CD4-positive, alpha-beta T cell treated with Interleukin-12 subunit alpha and Interleukin-12 subunit beta, for 1 hour (primary cell): ENCODE measurements at regions not wholly inside any gene's neighbourhood (a gene's known extent, or its start where the extent isn't known, plus 50 kb on each side); places are given as distances from the start of the nearest gene placed in this dataset.
"Not testable (repeated sequence)": the region's sequence is repeated elsewhere in the genome, so short reads cannot be mapped to it uniquely, and the experiment has no call there.

Source experiments
- DNase-seq: peaks from one replicate; pipeline ENCODE4 v3.0.0-alpha.2; 2020

DNA sequence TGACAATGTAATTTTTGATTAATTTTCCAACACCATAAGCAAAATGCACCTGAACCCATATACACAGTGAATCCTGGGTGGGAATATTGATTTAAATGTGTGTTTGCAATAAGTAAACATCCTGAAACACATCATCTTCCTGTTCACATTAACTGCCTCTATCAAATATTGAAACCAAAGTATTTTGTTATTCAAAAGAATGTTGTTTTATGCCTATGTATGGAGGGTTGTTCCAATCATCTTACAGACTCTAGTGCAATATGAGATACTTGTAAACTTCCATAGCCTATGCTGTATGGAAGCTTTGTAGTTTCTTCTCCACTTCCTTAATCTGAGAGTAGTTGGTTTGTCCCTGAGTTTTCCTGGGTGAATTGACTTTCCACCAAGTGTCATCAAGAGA is 105.4 kb upstream of the SLC7A11 start:
- no peak for DNase-seq

- no peak for DNase-seq
Measured at GRCh38 chr4:138344851-138345250, 102.7 kb upstream of the SLC7A11 start.

DNA sequence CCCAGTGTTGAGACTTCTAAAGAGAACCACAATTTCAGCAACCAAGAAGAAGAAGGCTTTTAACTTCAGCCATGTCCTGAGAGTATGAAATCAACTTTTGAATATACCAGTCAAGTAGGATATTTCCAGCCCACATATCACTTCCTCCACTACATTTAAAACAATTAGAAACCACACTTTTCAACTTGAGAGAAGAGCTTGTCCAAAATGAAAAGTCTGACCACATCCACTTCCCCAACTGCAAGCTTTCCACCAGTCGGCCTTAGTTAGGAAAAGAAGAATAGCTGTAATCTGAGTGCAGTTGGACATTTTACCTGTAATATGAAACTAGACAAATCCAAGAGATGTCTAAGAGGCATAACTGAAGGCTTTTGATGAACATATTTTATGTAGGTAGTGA is 101.9 kb upstream of the SLC7A11 start:
- DNase-seq = no peak

DNA sequence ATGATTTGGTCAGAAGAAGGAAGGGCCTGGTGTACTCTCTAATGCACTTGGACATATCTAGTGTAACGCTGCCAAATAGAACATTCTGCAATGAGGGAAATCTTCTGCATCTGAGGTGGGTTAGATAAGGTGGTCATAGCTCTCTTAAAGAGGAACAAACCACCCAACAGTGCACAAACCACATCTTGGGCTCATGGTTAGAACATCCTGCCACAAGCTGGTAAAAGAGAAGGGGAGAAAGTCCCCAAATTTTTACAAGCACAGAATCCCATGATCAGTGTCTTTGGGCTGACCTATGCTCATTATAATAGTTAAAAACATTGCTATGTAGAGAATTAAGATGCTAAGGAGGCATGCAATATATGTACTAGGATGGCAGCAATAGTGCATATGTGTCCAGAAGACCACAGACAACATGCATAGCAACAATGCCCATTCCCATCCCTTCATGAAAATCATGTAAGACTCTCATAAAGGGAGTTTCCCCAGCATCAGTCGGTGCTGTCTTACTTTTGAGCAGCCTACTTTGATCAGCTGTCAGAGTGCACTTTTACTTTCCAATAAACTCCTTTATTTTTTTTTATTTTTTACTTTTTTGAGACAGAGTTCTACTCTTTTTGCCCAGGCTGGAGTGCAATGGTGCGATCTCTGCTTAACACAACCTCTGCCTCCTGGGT is 99.7 kb upstream of the SLC7A11 start:
- no peak for DNase-seq

DNA sequence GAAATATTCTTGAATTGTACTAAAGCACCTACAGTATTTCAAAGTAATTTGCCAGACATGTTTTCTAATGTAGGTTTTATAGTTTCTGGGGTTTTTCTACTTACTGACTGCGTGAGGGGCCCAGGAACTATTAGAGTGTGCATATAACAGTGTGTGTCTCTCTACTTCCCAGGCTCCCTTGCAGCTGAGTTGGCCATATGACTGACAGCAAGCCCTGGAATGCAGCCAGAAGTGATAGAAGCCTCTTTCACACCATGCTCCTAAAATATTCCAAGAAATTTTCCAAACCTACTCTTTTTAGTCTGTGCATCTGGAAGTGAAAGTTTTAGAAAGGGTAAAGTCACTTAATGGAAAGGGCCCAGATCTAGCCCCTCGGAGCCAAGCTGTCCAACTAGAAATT is 96.7 kb upstream of the SLC7A11 start:
- no peak for DNase-seq

GRCh38 chr4:138338222-138338621 is 96.1 kb upstream of the SLC7A11 start:
- not testable (repeated sequence) for DNase-seq

DNA sequence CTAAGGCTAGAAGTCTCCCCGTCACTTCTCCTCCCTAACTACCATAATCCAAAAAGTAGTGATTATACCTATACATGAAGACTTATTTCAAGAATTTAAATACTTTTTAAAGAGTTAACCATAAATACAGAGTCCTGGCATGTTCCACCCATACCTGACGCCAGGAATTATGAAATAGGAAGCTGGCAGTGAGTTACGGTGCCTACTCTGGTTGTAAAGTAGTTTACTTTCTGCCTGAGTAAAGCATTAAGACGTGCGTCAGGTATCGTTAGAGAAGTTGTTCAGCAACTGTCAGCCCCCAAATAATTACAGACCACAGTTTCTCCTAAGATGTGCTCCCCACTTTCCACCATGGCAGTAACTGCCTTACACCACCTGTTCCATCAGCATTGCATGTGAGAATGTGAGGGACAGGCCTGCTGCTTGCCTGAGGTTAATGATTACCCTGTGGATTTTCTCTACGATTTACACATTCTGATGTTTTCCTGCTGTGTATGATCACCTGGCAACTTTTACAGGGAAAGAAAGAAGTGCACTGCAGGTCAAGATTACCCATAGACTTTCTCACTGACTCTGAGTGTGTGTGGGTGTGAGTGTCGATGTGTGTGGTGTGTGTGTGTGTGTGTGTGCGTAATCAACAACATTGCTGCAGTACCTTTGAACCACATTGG is 92.3 kb upstream of the SLC7A11 start:
- DNase-seq = no peak

GRCh38 chr4:138332415-138332814 is 90.3 kb upstream of the SLC7A11 start:
- not testable (repeated sequence) for DNase-seq

- no peak for DNase-seq
Measured at GRCh38 chr4:138330531-138330930, 88.4 kb upstream of the SLC7A11 start.

DNA sequence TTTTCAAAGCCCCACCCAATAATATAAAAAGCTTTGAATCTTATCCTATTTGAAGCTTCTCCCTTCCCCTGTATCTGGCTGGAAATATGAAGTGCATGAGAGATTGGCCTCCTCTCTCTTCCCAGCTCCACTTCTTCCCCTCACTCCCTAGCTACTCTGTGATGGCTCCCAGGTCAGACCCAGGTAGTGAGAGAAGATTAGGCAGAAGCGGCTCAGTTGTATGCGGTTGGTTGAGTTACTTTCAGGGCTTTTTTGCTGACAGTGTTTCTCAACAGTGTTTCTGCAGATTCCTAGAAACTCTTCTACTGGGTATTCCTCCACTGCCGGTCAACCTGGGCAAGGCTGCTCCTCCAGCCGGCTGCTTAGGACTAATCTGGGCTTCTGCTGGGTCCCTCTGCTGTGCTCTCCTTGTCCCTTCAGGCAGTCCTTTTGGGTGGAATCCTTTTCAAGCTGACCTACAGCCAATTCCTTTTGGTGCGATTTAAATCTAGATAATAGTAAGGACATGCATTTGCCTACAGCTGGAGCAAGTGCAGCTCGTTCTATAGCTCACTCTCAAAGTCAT is 87.4 kb upstream of the SLC7A11 start:
- DNase-seq = no peak

DNA sequence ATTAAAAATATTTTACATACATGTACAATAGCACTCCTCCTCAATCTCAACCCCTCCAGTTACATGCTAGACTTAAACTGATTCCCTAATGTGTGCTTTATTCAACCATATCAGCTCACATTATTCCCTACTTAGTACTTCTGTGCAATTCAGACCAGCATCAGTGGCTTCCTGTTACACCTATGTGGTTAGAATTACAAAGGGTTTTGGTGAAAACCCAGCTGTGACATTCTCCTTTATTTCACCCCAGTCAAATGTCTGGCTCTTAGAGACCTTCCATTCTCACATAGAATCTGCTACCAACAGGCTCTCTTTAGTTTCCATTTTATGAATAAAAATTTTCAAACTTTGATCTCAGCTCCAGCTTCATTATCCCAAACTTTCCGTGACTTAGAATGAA is 85.2 kb upstream of the SLC7A11 start:
- DNase-seq = no peak

GRCh38 chr4:138320831-138321230 is 78.7 kb upstream of the SLC7A11 start:
- DNase-seq = no peak

DNA sequence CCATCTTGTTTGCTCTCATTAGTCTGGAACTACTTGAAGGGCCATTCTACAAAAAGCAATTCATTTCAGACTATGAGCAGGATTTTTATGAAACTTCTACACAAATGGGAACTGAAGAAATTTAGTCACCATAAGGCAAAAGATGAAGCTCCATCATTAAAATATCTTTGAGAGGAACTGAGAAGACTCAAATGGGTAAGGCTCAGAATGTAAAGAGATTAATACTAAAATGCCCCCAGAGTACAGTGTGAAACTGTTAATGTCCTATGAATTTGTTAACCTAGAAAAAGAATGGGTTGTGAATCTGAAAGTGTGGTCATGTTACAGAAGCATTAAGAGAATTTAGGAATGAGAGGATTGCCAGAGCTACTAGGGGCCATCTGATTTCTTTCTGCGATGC is 77.9 kb upstream of the SLC7A11 start:
- no peak for DNase-seq

GRCh38 chr4:138317175-138317748 is 75.1 kb upstream of the SLC7A11 start:
- DNase-seq = no peak

GRCh38 chr4:138312536-138312911 is 70.4 kb upstream of the SLC7A11 start:
- DNase-seq = no peak

DNA sequence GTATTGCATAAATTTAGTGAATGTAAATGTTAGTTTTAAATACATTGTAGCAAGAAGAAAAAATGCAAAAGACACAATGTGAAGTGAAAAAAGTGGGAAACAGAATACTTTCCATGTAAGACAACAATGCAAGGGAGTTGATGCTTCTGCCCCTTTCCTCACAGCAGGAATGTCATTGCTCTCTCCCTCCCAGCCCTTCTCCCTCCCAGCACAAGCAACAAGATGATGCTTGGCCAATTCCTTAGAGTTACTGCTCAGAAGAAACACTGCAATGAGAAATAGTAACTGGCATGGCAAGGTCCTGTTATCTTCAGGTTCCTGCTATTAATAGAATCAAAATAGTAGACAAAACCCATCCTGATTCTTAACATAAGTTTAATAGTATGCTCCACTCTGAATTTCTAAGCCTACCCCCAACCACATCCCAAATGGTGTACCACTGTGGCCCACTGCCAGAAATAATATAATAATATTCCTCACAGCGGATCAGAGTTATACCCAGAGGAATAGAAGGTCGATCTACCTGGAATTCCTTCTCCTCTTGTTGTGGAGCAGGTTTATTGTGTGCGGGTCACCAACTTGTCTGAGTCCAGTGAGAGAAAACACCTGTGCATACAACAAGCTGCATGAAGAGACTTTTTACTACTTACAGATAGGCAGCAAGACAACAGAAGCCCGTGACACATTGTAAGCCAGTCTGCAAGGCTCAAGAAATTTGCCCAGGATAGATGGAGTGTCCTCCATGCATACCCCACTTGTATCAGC is 69.8 kb upstream of the SLC7A11 start:
- no peak for DNase-seq

GRCh38 chr4:138310991-138311390 is 68.8 kb upstream of the SLC7A11 start:
- DNase-seq = no peak

DNA sequence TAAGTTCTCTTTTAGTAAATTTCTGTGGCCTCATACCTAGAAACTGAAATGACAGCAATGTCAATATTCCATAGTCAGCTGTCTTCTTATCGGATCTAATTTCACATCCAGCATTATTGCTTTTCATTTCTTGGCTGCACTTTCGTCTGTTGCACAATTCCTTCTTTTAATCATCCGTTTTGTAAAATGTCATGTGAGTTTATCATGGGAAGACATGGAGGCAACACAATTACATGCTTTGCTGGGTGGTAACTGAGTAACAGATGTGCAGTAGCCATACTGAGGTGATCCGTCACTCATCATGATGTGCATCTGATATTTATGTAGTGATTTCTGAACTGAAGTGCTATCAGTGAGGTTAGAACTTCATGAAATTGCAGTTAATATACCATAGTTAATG is 68.3 kb upstream of the SLC7A11 start:
- no peak for DNase-seq

DNA sequence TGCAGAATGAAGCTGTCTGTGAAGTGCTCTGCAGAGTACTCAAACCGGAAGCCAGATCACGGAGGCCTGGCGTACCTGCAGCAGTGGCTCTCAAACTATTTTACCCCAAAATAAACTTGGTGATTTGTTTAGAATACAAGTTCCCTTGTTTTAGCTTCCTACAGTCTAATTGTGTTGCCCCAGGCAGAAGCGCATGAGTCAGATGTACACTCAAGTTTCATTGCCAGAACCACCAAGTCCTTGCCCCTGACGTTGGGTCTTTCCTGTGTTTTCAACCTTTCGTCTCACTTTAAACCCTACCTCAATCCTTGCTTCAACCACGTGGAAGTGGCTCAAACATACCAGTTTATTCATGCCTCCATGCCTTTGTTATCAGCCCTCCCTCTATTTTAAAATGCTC is 66.2 kb upstream of the SLC7A11 start:
- no peak for DNase-seq

- peak; percentile 5 for DNase-seq
Measured at GRCh38 chr4:138307319-138307718, 65.2 kb upstream of the SLC7A11 start.

DNA sequence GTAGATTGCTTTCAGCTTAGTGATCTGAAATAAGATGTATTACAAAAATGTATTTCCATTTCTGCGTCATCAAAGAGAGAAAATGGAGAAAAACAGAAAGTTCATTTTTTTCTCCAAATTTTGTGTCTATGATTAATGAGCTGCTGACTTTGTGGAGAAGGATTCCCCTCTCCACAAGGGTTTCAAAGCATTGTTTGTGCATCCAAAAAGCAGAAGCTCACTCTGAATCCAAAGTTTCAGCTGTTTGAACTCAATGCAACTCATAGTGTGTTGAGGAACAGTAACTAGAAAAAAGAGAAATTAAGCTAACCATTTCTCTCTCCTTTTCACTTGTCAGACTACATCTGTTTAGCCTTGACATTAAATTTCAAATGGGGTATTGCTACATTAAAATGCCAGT is 62.9 kb upstream of the SLC7A11 start:
- DNase-seq = no peak

DNA sequence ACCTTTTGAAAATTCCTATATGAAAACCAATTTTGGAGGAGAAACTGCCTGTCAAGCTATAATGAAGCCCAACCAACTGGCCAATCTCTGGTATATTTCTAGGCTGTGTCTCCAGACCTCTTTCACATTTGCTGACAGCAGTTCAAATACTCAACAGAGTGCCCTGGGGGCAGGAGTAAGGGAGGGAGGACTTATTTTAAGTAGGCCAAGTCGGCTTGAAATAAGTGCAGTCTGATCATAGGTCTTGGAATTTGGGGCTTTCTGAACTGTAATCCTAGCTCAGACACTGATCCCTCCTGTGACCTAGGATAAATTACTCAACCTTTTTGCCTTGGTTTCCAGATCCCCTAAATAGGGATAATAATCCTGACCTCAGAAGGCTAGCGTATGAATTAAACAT is 59.4 kb upstream of the SLC7A11 start:
- no peak for DNase-seq

DNA sequence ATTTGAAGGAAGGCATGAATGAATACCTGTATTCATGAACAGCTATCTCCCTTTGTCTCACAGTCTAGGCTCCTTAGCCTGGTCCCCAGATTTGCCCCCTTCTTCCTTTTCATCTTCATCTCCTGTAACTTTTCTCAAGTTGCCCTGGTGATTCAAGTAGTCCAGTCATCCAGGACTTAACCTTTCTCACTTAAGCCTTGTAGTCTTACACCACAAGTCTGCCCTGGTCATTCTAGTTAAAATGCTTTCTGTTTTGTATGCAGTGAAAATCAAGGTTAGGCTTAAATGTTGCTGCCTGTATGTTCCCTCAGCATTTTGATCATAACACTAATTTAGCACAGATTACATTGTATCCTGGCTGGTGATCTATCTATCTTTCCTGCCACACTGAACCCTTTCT is 58.5 kb upstream of the SLC7A11 start:
- no peak for DNase-seq

- DNase-seq = no peak
Measured at GRCh38 chr4:138299881-138300280, 57.7 kb upstream of the SLC7A11 start.
